ENCODE measurements at regions not wholly inside any gene's neighbourhood (a gene's known extent, or its start where the extent isn't known, plus 50 kb on each side); places are given as distances from the start of the nearest gene placed in this dataset.

GRCh38 chr14:104469591-104469990 lies 110.0 kb upstream of the C14orf180 start:
- TF ChIP-seq EZH2 (IDR thresholded peaks at IDR 0.05; ENCODE audit: borderline replicate concordance, insufficient read depth, low read depth, low read length, poor library complexity, severe bottlenecking): no peak
- TF ChIP-seq, protein P1, sequence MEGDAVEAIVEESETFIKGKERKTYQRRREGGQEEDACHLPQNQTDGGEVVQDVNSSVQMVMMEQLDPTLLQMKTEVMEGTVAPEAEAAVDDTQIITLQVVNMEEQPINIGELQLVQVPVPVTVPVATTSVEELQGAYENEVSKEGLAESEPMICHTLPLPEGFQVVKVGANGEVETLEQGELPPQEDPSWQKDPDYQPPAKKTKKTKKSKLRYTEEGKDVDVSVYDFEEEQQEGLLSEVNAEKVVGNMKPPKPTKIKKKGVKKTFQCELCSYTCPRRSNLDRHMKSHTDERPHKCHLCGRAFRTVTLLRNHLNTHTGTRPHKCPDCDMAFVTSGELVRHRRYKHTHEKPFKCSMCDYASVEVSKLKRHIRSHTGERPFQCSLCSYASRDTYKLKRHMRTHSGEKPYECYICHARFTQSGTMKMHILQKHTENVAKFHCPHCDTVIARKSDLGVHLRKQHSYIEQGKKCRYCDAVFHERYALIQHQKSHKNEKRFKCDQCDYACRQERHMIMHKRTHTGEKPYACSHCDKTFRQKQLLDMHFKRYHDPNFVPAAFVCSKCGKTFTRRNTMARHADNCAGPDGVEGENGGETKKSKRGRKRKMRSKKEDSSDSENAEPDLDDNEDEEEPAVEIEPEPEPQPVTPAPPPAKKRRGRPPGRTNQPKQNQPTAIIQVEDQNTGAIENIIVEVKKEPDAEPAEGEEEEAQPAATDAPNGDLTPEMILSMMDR (IDR thresholded peaks at IDR 0.05): no peak
